H1 (cell line): ENCODE measurements at regions not wholly inside any gene's neighbourhood (a gene's known extent, or its start where the extent isn't known, plus 50 kb on each side); places are given as distances from the start of the nearest gene placed in this dataset.

Experiments used
- CTCF ChIA-PET: fragments of 300-600 bp; sonication (Branson Sonifier 250); formaldehyde crosslinking; loops from one replicate; lab custom pipeline; 2021; ENCODE audit not compliant: partially characterized antibody; lab: Charles Lee
- POLR2A ChIA-PET: fragments of 300-600 bp; sonication (Branson Sonifier 250); formaldehyde crosslinking; loops from one replicate; lab custom pipeline; 2021; ENCODE audit warnings: inconsistent platforms; ENCODE audit not compliant: partially characterized antibody; lab: Charles Lee
- DNase-seq, 2 experiments: peaks; one replicate each; pipeline versions ENCODE4 v3.0.0 to v3.0.0-alpha.2; 2010 to 2022; ENCODE audit warnings: low spot score in 2 of 2, low read depth in 1 of 2, mixed read lengths in 1 of 2
- FAIRE-seq: peaks from 2 replicates; lab custom pipeline; 2011; peaks lifted over from hg19 to GRCh38; lab: Jason Lieb, UNC
- H2AFZ ChIP-seq: 2 replicates; pipeline ENCODE4 v1.8.1; 2012; ENCODE audit warnings: low read length, inconsistent platforms
- H2AK5ac ChIP-seq: 2 replicates; pipeline ENCODE4 v1.6.1; 2013; ENCODE audit warnings: low read depth, low read length
- H2BK120ac ChIP-seq: replicated peaks from 2 replicates; pipeline ENCODE3; 2013; ENCODE audit warnings: low read depth, low read length, inconsistent platforms
- H2BK12ac ChIP-seq: 2 replicates; pipeline ENCODE4 v1.6.1; 2013; ENCODE audit warnings: low read depth, low read length
- H2BK15ac ChIP-seq: 2 replicates; pipeline ENCODE4 v1.6.1; 2013; ENCODE audit warnings: low read length
- H2BK20ac ChIP-seq: 2 replicates; pipeline ENCODE4 v1.6.1; 2013; ENCODE audit warnings: low read length
- H2BK5ac ChIP-seq: 2 replicates; pipeline ENCODE4 v1.6.1; 2013; ENCODE audit warnings: low read depth, low read length
- H3K14ac ChIP-seq: 2 replicates; pipeline ENCODE4 v1.6.1; 2013; ENCODE audit warnings: inconsistent platforms; ENCODE audit not compliant: insufficient read length
- H3K18ac ChIP-seq: 2 replicates; pipeline ENCODE4 v1.6.1; 2013; ENCODE audit warnings: low read length; ENCODE audit errors: extremely low read depth
- H3K23ac ChIP-seq: 2 replicates; pipeline ENCODE4 v1.6.1; 2013; ENCODE audit warnings: inconsistent platforms; ENCODE audit not compliant: insufficient read length
- H3K23me2 ChIP-seq: 2 replicates; pipeline ENCODE4 v1.6.1; 2013; ENCODE audit warnings: low read depth, low read length
- H3K27ac ChIP-seq: 2 replicates; pipeline ENCODE4 v1.6.1; 2011; ENCODE audit warnings: low read depth, low read length, inconsistent platforms
- H3K27me3 ChIP-seq, 4 experiments: replicated peaks in 1 of 4; 1 replicate in 1 of 4; 2 replicates in 3 of 4; pipeline versions ENCODE4 v1.6.1 to v1.8.1; 2011 to 2013; ENCODE audit warnings: low read length in 3 of 4, mild to moderate bottlenecking in 3 of 4, inconsistent platforms in 2 of 4, mixed read lengths in 2 of 4, moderate library complexity in 1 of 4; ENCODE audit not compliant: control insufficient read depth in 3 of 4, insufficient read depth in 3 of 4; ENCODE audit errors: extremely low read depth in 1 of 4
- H3K36me3 ChIP-seq, 4 experiments: 2 replicates each; pipeline versions ENCODE4 v1.6.1 to v1.8.1; 2011 to 2013; ENCODE audit warnings: mild to moderate bottlenecking in 4 of 4, low read length in 3 of 4, moderate library complexity in 2 of 4, control low read depth in 1 of 4, inconsistent platforms in 1 of 4; ENCODE audit not compliant: insufficient read depth in 4 of 4, control insufficient read depth in 2 of 4
- H3K4ac ChIP-seq: replicated peaks from 2 replicates; pipeline ENCODE3; 2013; ENCODE audit warnings: low read length, low read depth, mixed read lengths, inconsistent platforms; ENCODE audit not compliant: insufficient read length
- H3K4me1 ChIP-seq, 4 experiments: replicated peaks in 1 of 4; 1 replicate in 1 of 4; 2 replicates in 3 of 4; pipeline versions ENCODE4 v1.6.1 to v1.8.1; 2011 to 2013; ENCODE audit warnings: low read length in 3 of 4, inconsistent platforms in 2 of 4, mixed read lengths in 1 of 4; ENCODE audit not compliant: insufficient read depth in 4 of 4, control insufficient read depth in 3 of 4
- H3K4me2 ChIP-seq, 2 experiments: 2 replicates each; pipeline versions ENCODE4 v1.6.1 to v1.8.1; 2011 to 2013; ENCODE audit warnings: low read depth in 2 of 2, low read length in 2 of 2, control low read depth in 1 of 2, inconsistent platforms in 1 of 2, mild to moderate bottlenecking in 1 of 2; ENCODE audit not compliant: insufficient read depth in 1 of 2
- H3K4me3 ChIP-seq, 4 experiments: fragments of 200-600, 300-600 bp in 1 of 4; sonication (generic), shearing (Covaris generic), sonication (Bioruptor Twin) in 1 of 4; 2 replicates each; pipeline versions ENCODE4 v1.5.1 to v1.8.1; 2011 to 2016; ENCODE audit warnings: low read length in 4 of 4, low read depth in 3 of 4, control low read depth in 2 of 4, inconsistent platforms in 2 of 4, mild to moderate bottlenecking in 2 of 4, mixed read lengths in 1 of 4, moderate library complexity in 1 of 4; ENCODE audit not compliant: insufficient read depth in 2 of 4; ENCODE audit errors: extremely low read depth in 1 of 4
- H3K56ac ChIP-seq: replicated peaks from 2 replicates; pipeline ENCODE3; 2013; ENCODE audit warnings: low read depth, mild to moderate bottlenecking, mixed read lengths, low read length, inconsistent platforms; ENCODE audit not compliant: insufficient read length
- H3K79me1 ChIP-seq: 2 replicates; pipeline ENCODE4 v1.6.1; 2013; ENCODE audit warnings: low read depth, low read length, control low read depth
- H3K79me2 ChIP-seq, 2 experiments: 2 replicates each; pipeline versions ENCODE4 v1.6.1 to v1.8.1; 2012 to 2013; ENCODE audit warnings: low read length in 2 of 2, mild to moderate bottlenecking in 2 of 2, inconsistent platforms in 1 of 2; ENCODE audit not compliant: insufficient read depth in 2 of 2, control insufficient read depth in 1 of 2
- H3K9ac ChIP-seq, 4 experiments: replicated peaks in 1 of 4; 1 replicate in 1 of 4; 2 replicates in 3 of 4; pipeline versions ENCODE4 v1.6.1 to v1.8.1; 2011 to 2013; ENCODE audit warnings: low read depth in 3 of 4, low read length in 3 of 4, control low read depth in 2 of 4, mild to moderate bottlenecking in 2 of 4, moderate library complexity in 2 of 4, inconsistent platforms in 1 of 4; ENCODE audit errors: extremely low read depth in 1 of 4
- H3K9me3 ChIP-seq, 2 experiments: 2 replicates each; pipeline versions ENCODE4 v1.6.1 to v1.8.1; 2012 to 2013; ENCODE audit warnings: mild to moderate bottlenecking in 2 of 2, moderate library complexity in 2 of 2, control low read depth in 1 of 2, inconsistent platforms in 1 of 2, low read depth in 1 of 2, low read length in 1 of 2, mixed read lengths in 1 of 2; ENCODE audit not compliant: insufficient read depth in 2 of 2
- H4K20me1 ChIP-seq, 2 experiments: replicated peaks in 1 of 2; 2 replicates each; pipeline versions ENCODE3 to v1.8.1; 2011 to 2013; ENCODE audit warnings: inconsistent platforms in 2 of 2, low read length in 2 of 2, mild to moderate bottlenecking in 1 of 2; ENCODE audit not compliant: insufficient read depth in 2 of 2, control insufficient read depth in 1 of 2
- H4K5ac ChIP-seq: 2 replicates; pipeline ENCODE4 v1.6.1; 2013; ENCODE audit warnings: low read length, low read depth, mixed read lengths, inconsistent platforms; ENCODE audit not compliant: insufficient read length
- H4K8ac ChIP-seq: 2 replicates; pipeline ENCODE4 v1.8.0; 2013; ENCODE audit warnings: mild to moderate bottlenecking, moderate library complexity, low read length, inconsistent platforms; ENCODE audit not compliant: insufficient read depth; ENCODE audit errors: extremely low read depth
- H4K91ac ChIP-seq: replicated peaks from 2 replicates; pipeline ENCODE3; 2013; ENCODE audit warnings: low read length, mixed read lengths, inconsistent platforms; ENCODE audit not compliant: insufficient read length
- CBX5 ChIP-seq: fragments of 300-800, 300-1000 bp; sonication (generic); IDR thresholded peaks from 2 replicates; pipeline ENCODE4 v1.7.1; 2016; ENCODE audit warnings: antibody characterized with exemption, low read length, low read depth
- CREB1 ChIP-seq: IDR thresholded peaks from 2 replicates; pipeline ENCODE4 v1.6.1; 2012; ENCODE audit warnings: inconsistent platforms
- GABPA ChIP-seq: IDR thresholded peaks from 2 replicates; pipeline ENCODE4 v1.6.1; 2011; ENCODE audit warnings: mild to moderate bottlenecking, low read length, moderate library complexity, borderline replicate concordance; ENCODE audit not compliant: insufficient read depth
- TCF12 ChIP-seq: IDR thresholded peaks from 2 replicates; pipeline ENCODE4 v1.6.1; 2011; ENCODE audit warnings: low read depth, mild to moderate bottlenecking, low read length
- WGBS, 2 experiments: shearing (Covaris generic) in 1 of 2; methylation state at CpG; one replicate each; pipeline versions ENCODE4 v1.1.6 to v1.1.7; 2013 to 2015; ENCODE audit warnings: low lambda C conversion rate in 2 of 2, mixed read lengths in 2 of 2, inconsistent platforms in 1 of 2, low coverage in 1 of 2, missing lambda C conversion rate in 1 of 2; ENCODE audit not compliant: insufficient replicate concordance in 2 of 2, insufficient coverage in 1 of 2, insufficient read length in 1 of 2; ENCODE audit errors: extremely low coverage in 1 of 2, missing lambda C conversion rate in 1 of 2; 5-methylcytosine and 5-hydroxymethylcytosine counted together

GRCh38 chr3:148191966-148192365 is 505.7 kb upstream of the AGTR1 start:
- Histone ChIP-seq H2BK20ac (no peak overlapping the region), H4K5ac (no peak overlapping the region), H3K4me2 (no peak overlapping the region), H4K20me1 (no peaks in the 10 kb centered on the region), H3K23me2 (no peaks in the 10 kb centered on the region; the same call in 1 of the 2 replicates), H3K36me3 (no peaks in the 10 kb centered on the region), H2BK15ac (no peak overlapping the region), H3K14ac (no peak overlapping the region), H3K79me2 (no peaks in the 10 kb centered on the region), H3K9me3 (no peaks in the 10 kb centered on the region), H3K23ac (no peak overlapping the region), H3K18ac (no peak overlapping the region), H2AK5ac (no peak overlapping the region), H3K9ac (no peak overlapping the region), H2BK5ac (no peak overlapping the region), H3K79me1 (no peaks in the 10 kb centered on the region), H4K8ac (no peak overlapping the region), H4K91ac (no peak overlapping the region), H3K4ac (no peak overlapping the region), H3K4me1 (no peaks in the 10 kb centered on the region), H2BK120ac (no peak overlapping the region), H3K27me3 (no peaks in the 10 kb centered on the region), H2BK12ac (no peak overlapping the region), H3K4me3 (no peak overlapping the region), H3K27ac (no peak overlapping the region), H3K56ac (no peak overlapping the region), H2AFZ (no peak overlapping the region)
- CTCF ChIA-PET: interaction anchor here (0.7 to 1.8 kb wide), 5 partner anchors 11 to 1028 kb away, joined by 3 to 14 read pairs (median 3); no protein-coding TSS in a partner anchor
- WGBS, 2 experiments: 95% methylated on average over 5 of the region's 5 CpGs; no CpG with 5 or more reads in 1 of the 2 experiments
- DNase-seq (no peak), FAIRE-seq (no peak)
- POLR2A ChIA-PET: no interaction called here
- TF ChIP-seq CBX5 (no peak), GABPA (no peak), TCF12 (no peak), CREB1 (no peak)
